NCI-H1105 treated with DMSO at 0.1 percent for 48 hours (cell line): ENCODE measurements at regions not wholly inside any gene's neighbourhood (a gene's known extent, or its start where the extent isn't known, plus 50 kb on each side); places are given as distances from the start of the nearest gene placed in this dataset.

Experiments used
- DNase-seq: peaks from one replicate; lab custom pipeline; 2025; lab: John Stamatoyannopoulos, UW

DNA sequence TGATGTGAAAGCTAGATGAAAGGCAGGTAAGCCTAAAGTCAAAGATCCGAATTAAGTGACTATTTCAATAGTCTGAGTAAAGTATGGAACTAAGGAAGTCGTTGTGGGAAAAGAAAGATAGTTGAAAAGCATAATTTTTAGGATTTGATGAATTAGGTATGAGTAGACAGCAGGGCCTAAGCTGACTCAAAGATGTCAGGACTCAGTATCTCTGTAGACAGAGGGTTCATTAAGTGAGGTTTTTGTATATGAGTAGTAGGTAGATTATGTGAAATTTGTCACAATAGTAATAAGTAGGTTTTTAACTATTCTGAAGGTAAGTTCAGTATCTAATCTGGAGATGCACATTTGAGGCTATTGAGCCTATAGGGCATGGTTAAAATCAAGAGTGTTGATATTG lies 196.4 kb downstream of the RASSF9 start:
- DNase-seq, result no peak

DNA sequence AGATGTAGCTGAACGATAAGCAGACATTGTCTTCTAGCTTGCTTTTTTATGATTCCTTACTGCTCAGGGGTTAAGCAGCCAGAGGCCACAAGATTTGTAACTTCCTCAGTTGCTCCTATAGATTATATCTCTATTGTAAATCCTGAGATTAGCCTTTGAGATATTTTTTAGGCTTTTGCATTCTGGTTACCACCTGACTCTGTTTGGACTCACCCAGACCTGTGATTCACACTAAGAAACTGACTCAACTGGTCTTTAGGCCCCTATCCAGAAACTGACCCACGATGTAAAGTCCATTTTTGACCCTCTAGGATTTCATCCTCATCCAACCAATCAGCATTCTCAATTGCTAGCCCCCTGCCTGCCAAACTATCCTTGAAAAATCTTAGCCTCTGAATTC lies 194.4 kb downstream of the RASSF9 start:
- DNase-seq, result no peak

DNA sequence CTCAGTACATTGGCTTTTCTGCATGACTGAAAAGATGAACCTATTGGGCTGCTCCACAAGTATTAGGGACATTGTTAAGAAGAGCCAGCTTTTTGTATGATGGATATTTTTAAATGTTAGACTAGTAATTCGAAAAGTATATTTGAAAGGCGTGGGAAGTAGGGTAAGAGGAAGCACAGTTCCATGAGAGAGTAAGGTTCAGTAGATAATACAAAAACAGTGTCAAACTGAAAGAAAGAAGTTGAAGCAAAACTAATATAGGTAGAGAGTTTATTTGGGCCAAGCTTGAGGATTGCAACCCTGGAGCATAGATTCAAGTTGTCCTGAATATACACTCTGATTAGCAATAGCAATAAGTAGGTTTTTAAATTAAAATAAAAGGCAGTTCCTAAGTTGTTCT lies 193.9 kb downstream of the RASSF9 start:
- no peak for DNase-seq

DNA sequence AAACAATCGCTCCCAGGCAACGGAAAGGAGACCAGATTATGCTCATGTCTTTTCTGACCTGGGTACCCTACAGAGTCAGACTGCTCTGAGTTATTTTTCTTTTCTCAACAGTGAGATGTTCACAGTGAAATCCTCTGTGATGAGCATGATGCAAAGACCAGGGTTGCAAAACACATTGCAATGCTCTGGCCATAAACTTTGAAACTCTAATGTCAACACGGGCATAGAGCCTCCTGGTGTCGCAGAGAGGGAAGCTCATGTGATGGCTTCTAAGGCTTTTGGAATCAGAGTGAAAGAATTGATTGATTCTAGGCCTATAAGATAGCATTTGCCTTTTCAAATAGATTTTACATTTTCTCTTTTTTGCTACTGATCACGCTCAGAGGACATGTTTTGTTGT lies 193.4 kb downstream of the RASSF9 start:
- DNase-seq, result no peak

DNA sequence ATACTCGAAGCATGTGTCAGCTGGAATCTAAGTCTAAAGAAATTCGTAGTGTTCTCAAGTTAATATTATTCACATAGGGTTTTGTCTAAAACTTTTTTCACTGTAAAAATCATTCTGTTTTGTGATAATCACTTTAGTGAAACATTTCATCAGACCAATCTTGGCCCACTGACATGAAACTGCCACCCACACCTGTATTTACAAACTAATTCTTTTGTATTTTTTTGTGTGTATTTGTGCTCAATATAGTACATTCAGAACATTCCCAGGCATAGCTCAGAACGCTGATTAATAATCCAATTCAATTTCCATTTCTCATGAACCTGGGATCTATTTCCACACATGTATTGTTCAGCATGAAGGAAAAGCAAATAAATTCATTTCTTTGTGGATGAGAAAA lies 191.7 kb downstream of the RASSF9 start:
- no peak for DNase-seq

DNA sequence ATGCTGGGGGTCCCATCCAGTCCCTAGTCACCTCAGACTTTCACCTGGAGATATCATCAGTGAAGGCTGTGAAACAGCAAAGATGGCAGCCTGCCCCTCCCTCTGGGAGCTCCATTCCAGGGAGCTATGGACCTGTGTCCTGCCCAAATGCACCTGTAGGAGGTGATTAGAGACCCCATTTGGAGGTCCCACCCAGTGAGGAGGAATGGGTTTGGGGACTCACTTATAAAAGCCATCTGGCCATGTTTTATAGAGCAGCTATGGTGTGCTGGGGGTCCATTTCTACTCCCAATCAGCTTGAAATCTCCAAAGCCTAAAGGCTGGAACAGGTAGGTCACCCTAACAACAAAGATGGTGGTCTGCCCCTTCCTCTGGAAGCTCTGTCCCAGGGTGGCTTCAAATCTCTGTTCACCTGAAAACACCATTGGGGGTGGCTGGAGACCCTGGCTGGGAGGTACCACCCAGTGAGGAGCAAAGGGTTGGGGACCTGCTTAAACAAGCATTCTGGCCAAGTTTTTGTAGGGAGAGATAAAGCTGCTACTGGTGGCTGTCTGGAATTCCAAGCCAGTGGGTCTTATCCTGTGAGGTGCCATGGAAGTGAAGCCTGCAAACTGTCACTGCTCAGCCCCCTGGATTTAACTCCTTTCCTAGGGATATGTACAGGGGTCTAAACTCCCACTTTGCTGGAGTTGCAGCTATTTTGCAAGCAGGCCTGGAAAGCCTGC lies 182.3 kb downstream of the RASSF9 start:
- no peak for DNase-seq

DNA sequence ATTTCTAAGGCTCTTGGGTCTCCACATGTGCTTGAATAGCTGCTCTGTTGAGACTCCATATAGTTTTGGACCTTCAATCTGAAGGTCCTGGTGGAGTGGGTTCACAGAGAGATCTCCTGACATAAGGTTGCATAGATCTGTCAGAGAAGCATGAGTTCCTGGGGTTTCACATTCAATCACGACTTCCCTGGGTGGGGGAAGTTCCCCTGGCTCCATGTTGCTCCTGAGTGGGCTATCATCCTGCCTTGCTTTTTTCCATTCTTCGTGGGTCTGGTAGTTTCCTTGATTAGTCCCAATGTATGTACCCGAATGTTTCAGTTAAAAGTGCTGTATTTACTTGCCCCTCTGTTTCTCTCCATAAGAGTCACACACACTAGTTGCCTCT lies 181.8 kb downstream of the RASSF9 start:
- DNase-seq, result no peak

DNA sequence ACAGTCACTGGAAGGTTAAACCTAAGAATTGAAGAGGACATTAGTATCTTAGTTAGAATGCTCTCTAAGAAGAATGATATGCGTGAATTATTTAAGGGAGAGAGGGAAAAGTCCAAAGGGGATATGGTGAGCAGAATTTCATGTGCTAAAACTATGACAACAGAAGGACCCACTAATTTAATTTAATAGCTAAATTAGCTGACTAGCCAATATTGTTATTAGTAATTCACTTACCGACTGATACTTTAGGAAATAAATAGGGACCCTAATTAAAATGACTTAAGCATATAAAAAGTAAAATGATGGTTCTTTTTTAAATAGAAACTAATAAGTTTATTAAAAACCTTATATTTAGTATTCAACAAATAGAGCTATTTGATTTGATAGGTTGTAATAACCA lies 179.6 kb downstream of the RASSF9 start:
- no peak for DNase-seq

DNA sequence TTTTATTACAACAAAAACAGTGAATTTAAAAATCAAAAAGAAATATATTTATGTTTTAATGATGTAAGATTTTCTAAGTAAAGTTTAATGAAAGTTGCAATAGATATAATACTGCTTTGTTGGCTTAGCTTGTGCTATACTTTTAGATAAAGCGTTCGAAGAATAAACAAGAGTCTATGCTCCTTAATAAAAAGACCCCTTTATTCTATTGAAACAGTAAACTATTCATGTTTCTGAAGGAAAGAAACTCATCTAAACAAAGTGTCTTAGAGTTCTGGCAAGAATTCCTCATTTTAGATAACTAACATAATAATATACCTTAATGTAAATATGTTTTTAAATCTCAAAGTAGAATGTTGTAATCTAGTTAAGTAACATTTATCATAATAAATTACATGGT lies 179.0 kb downstream of the RASSF9 start:
- DNase-seq, result no peak

DNA sequence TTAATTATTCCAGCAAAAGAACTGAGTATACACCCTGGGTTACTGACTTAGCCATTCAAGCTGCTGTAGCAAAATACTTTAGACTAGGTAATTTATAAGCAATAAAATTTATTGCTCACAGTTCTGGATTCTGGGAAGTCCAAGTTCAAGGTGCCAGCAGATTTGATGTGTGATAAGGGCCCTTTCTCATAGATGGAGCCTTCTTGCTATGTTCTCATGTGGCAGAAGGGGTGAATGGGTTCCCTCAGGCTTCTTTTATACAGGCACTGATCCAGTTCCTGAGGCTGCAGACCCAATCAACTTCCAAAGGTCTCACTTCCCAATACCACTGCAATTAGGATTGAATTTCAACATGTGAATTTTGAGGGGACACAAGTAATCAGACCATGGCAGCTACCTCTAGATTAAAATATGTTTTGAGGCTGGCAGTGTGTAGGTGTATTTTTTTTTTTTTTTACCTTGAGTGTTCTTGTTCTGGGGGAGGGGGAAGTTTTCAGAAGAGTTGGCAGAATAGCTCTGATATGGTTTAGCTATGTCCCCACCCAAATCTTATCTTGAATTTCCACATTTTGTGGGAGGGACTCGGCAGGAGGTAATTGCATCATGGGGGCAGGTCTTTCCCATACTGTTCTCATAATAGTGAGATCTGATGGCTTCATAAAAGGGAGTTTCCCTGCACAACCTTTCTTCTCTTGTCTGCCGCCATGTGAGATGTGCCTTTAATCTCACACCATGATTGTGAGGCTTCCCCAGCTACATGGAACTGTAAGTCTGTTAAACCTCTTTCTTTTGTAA lies 178.2 kb downstream of the RASSF9 start:
- DNase-seq, result no peak

DNA sequence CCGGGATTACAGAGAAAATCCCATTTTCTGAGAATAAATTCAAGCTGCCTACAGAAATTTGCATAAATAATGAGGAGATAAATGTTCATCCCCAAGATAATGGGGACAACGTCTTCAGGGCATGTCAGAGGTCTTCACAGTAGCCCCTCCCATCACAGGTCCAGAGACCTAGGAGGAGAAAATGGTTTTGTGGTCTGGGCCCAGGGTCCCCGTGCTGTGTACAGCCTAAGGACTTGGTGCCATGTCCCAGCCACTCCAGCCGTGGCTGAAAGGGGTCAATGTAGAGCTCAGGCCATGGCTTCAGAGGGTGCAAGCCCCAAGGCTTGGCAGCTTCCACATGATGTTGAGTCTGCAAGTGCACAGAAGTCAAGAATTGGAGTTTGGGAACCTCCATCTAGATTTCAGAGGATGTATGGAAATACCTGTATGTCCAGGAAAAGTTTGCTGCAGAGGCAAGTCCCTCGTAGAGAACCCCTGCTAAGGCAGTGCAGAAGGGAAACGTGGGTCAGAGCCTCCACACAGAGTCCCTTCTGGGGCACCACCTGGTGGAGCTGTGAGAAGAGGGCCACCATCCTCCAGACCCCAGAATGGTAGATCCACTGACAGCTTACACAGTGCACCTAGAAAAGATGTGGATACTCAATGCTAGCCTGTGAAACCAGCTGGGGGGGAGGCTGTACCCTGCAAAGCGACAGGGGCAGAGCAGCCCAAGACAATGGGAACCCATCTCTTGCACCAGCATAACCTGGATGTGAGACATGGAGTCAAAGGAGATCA lies 176.3 kb downstream of the RASSF9 start:
- DNase-seq, result no peak

DNA sequence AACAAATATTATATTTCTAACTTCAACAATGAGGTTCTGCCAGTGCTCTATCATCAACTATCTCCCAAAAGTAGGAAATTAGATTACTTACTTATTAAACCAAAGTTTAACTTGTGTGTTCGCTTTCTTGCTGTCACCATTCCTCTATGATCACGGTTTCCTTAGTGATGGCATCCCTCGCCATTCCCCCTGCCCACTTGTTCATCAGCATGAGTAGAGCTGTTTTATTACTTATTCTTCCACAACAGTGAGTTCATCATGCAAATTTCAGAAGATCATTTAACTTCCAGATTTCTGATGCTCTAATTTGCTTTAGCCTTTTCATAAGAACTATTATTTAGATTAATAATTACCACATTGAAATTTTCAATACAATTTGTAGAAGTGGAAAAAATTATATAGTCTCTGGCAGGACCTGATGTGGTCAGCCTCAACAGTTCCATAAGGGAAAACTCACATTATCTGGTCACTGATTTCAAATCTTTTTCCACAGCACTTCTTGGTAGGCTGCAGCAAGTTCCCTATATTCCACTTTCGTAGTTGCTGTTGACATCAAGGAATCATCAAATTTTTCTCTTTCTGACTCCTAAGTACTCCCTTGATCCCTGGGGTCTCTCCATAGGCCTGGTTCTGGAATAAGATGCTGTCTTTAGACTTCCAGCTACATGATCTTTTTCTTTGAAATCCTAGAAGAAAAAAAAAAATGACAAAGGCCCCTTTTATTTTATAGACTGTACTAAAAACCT lies 174.6 kb downstream of the RASSF9 start:
- DNase-seq, result no peak

DNA sequence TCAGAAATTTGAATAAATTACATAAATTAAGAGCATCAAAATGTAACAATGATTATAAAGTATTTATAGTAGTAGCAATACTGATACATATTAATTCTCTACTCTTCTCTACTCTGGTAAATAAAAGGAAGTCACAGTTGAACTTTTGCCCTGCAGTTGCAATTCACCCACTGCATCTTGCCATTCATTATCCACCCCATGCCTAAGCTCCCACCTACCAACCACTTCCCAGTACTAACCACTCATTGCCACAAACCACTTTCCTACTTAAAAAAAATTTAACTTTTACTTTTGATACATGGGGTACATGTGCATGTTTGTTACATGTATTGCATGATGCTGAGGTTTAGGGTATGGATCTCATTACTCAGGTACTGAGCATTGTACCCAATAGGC lies 174.0 kb downstream of the RASSF9 start:
- DNase-seq, result no peak

DNA sequence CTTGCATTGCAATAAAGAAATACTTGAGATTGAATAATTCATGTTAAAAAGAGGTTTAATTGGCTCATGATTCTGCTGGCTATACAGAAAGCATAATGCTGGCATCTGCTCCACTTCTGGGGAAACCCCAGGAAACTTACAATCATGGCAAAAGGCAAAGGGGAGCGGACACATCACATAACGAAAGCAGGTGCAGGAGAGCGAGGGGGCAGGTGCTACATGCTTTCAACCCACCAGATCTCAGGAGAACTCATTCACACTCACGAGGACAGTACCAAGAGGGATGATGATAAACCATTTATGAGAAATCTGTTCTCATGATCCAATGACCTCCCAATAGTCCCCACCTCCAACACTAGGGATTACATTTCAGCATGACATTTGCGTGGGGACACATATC lies 172.6 kb downstream of the RASSF9 start:
- DNase-seq, result no peak

DNA sequence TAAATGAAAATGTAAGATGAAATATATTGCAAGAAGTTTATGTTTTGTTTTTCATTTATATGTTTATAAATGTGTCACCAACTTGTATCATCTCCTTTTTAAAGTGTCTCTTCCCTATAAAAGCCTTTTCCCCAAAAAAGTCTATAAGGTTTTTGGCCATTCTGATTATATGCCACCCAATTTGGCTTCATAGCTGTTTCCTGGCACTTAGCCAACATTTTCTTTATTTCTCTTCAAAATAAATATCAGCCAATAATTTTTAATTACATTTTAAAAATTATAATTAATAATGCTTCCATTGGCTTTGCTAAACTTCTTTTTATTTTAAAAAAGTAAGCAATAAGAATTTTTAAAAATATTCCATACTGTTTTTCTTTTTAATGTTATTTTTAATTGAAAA lies 171.8 kb downstream of the RASSF9 start:
- DNase-seq, result no peak

DNA sequence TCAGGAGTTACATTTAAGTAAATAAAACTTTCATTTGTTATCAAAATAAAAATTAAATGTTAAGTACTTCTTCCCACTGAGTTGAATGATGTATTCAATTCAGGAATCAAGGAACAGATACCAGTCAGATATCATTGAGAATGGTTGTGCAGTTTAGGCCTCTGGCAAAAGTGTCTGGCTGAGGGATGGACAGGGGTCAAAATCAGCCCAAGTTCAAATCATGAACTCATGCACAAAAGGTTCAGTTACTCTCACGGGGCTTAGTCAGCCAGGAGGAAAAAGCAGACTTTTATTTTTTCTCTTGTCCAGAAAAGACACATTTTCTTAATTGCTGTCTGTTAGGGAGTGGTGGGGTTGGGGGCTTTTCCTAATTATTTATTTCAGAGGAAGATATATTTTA lies 166.3 kb downstream of the RASSF9 start:
- no peak for DNase-seq

DNA sequence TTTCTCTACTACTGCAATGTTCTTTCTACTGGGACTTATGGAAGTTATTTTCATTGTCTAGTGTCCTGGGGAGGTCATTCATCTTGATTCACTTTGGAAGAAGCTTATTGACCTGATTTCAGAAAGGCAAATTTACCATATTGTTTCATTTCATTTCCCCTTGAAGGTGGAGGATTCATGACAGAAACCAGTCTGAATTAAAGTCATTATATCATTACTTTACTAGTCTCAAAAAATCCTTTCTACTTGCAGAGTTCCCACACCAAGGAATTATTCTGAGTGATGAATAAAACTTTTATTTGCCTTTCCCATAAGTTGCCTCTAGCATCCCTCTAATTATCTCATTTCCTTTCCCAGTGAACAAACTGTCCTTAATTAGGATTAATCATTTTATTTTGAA lies 163.8 kb downstream of the RASSF9 start:
- DNase-seq, result no peak

DNA sequence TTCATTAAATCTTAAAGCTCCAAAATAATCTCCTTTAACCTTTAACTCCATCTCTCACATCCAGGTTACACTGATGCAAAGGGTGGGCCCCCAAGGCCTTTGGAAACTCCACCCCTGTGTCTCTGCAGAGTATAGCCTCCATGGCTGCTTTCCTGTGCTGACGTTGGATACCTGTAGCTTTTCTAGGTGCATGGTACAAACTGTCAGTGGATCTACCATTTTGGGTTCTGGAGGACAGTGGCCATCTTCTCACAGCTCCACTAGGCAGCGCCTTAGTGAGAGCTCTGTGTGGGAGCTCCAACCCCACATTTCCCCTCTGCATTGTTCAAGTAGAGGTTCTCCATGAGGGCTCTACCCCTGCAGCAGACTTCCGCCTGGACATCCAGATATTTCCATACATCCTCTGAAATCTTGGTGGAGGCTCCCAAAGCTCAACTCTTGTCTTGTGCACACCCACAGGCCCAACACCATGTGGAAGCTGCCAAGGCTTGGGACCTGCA lies 162.2 kb downstream of the RASSF9 start:
- DNase-seq, result no peak

DNA sequence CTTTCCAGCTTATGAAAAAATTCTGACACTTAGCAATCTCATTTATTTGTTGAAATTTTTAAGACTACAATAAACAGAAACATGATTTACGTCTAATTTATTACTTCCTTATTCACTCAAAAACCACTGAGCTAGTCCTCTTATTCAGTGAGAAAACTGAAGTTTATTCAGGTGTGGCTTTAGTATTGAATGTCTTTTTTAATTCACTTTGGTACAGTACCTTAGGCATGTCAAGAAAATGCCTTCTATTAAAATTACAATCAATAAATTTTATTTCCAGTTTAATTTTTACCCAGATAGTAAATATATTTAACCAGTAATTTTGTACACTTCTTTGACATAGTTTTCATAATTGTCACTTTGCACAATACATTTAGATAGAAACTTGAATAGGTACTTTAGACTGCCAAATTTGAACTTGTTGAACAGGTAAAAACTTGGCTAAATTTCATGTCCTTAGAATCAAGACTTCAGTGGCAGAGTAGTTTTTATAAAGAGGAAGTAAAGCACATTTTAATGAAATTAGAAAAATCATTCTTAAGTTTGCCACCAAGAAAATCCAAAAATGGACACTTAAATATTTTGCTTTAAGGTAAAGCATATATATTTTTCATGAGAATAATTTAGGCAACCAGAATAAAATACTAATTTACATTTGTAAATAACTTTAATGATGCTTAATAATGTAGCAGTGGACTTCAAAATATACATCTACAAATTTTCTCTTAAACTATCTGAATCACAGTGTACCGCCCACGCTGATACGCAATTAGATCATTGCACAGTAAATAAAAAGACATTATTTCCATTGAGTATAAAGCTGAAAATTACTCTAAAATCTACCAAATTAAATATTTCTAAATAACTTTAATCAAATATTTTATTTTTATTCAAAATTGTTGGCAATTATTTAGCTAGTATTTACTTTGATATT lies 159.1 kb downstream of the RASSF9 start:
- DNase-seq, result no peak

DNA sequence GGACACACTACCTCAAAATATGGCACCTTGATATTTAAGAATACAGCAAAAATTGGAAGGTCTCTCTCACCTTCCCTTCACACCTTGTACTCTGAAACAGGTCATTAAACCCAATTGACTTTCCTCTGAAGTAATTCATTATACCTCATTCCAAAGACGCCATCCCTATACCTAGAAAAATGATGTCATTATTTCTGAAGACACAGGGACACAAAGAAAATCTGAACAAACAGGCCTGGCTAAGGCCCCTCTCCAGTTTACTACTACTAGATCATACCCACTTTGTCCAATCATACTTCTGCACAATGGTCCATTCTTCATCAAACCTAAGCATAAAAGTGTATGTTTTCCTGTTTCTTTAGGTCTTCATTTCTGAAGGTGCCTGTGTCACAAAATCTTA lies 156.9 kb downstream of the RASSF9 start:
- DNase-seq, result no peak

DNA sequence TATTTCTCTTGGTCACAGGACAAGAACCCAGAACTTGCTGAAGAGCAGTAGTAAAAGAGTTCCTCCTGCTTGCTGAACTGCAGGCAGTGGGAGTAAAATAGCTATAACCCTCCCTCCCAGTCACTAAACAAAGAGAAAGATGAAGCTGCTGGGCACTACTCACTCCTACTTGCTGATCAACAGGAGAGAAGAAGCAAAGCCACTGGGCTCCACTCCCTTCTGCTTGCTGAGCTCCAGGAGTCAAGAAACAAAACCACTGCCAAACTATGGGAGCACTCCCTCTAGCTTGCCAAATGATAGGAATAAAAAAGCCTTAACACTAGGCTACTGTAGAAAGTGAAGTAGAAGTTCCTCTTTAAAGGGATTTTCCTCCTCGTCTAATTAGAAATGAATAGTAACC lies 155.3 kb downstream of the RASSF9 start:
- DNase-seq, result no peak
